Panc1 (cell line): ENCODE measurements at regions not wholly inside any gene's neighbourhood (a gene's known extent, or its start where the extent isn't known, plus 50 kb on each side); places are given as distances from the start of the nearest gene placed in this dataset.

ENCODE experiments used
- ATAC-seq: fragments of 200-7000 bp; cut with Tn5 transposase; 2 replicates; pipeline ENCODE4 v1.9.1; 2020; ENCODE audit warnings: mild to moderate bottlenecking, moderate library complexity
- BruUV-seq: library from RNA; stranded (reverse); fragments of 400-500 nt; replicated peaks from 2 replicates; lab custom pipeline; 2021; lab: Mats Ljungman, UMichigan
- CTCF ChIA-PET: fragments of 300-600 bp; sonication (Branson Sonifier 250); formaldehyde crosslinking; loops from one replicate; lab custom pipeline; 2022; ENCODE audit warnings: antibody characterized with exemption; lab: Charles Lee
- POLR2A ChIA-PET: fragments of 300-600 bp; sonication (Branson Sonifier 250); formaldehyde crosslinking; loops from one replicate; lab custom pipeline; 2022; ENCODE audit warnings: antibody characterized with exemption; lab: Charles Lee
- DNase-seq: peaks from one replicate; pipeline ENCODE4 v3.0.0-alpha.2; 2010; ENCODE audit warnings: low read depth, low spot score
- H3K27ac ChIP-seq: 2 replicates; pipeline ENCODE4 v1.5.1; 2011; ENCODE audit warnings: mild to moderate bottlenecking, low read length, inconsistent platforms
- H3K27me3 ChIP-seq: fragments of 200-500 bp; sonication (Bioruptor generic); 2 replicates; pipeline ENCODE4 v1.6.0; 2014; ENCODE audit warnings: low read length, inconsistent platforms; ENCODE audit not compliant: control insufficient read depth, insufficient read depth
- H3K36me3 ChIP-seq: fragments of 200-500 bp; sonication (Bioruptor generic); 2 replicates; pipeline ENCODE4 v1.5.1; 2014; ENCODE audit warnings: inconsistent platforms, mild to moderate bottlenecking, low read length, moderate library complexity; ENCODE audit not compliant: control insufficient read depth, insufficient read depth
- H3K4me1 ChIP-seq: 2 replicates; pipeline ENCODE4 v1.5.1; 2011; ENCODE audit warnings: inconsistent platforms, mild to moderate bottlenecking, low read length, moderate library complexity; ENCODE audit not compliant: control insufficient read depth, insufficient read depth
- H3K4me3 ChIP-seq, 2 experiments: 2 replicates each; pipeline ENCODE4 v1.5.1; 2011 to 2012; ENCODE audit warnings: low read depth in 2 of 2, low read length in 2 of 2, mild to moderate bottlenecking in 2 of 2, inconsistent platforms in 1 of 2, moderate library complexity in 1 of 2
- H3K9me3 ChIP-seq: fragments of 200-500 bp; sonication (Bioruptor generic); 2 replicates; pipeline ENCODE4 v1.5.1; 2014; ENCODE audit warnings: low read depth, mild to moderate bottlenecking, inconsistent platforms, low read length, moderate library complexity; ENCODE audit not compliant: control insufficient read depth, insufficient read depth
- CTCF ChIP-seq: fragments of 450-650 bp; IDR thresholded peaks from 2 replicates; pipeline ENCODE4 v1.5.1; 2017; ENCODE audit warnings: mild to moderate bottlenecking
- POLR2AphosphoS5 ChIP-seq: IDR thresholded peaks from 2 replicates; pipeline ENCODE4 v1.6.1; 2012; ENCODE audit warnings: mild to moderate bottlenecking, low read depth, low read length, moderate library complexity
- REST ChIP-seq, 2 experiments: IDR thresholded peaks; 2 replicates each; pipeline ENCODE4 v1.6.1; 2011 to 2012; ENCODE audit warnings: low read depth in 2 of 2, control low read depth in 1 of 2, low read length in 1 of 2, mild to moderate bottlenecking in 1 of 2, moderate library complexity in 1 of 2; ENCODE audit not compliant: insufficient read depth in 1 of 2
- SIN3A ChIP-seq: IDR thresholded peaks from 2 replicates; pipeline ENCODE4 v1.6.1; 2012; ENCODE audit warnings: low read depth, mild to moderate bottlenecking, low read length, moderate library complexity, borderline replicate concordance; ENCODE audit not compliant: insufficient read depth
- TCF7L2 ChIP-seq: IDR thresholded peaks from 2 replicates; pipeline ENCODE4 v1.6.1; 2011; ENCODE audit warnings: mild to moderate bottlenecking, low read depth, low read length, inconsistent platforms
- in situ Hi-C: cut with HindIII; loops from 2 replicates; pipeline ENCODE4 v1.10.0; 2016; ENCODE audit warnings: low sequenced_read_pairs, low pct_unique_long_range_greater_than_20kb
- intact Hi-C: fragments of 100-400 bp; cut with micrococcal nuclease; formaldehyde crosslinking; loops from one replicate; pipeline ENCODE4 v1.10.0; 2022; ENCODE audit not compliant: unreplicated experiment

GRCh38 chr17:72188801-72189200 is 68.0 kb downstream of the SOX9 start:
- TF ChIP-seq TCF7L2 (no peak), POLR2AphosphoS5 (no peak), CTCF (no peak), SIN3A (no peak)
- in situ Hi-C loops = no loop called here

GRCh38 chr17:72189768-72190593 is 69.2 kb downstream of the SOX9 start:
- no peaks in the 10 kb centered on the region for H3K27me3 ChIP-seq
- no peak for DNase-seq
- TF ChIP-seq TCF7L2 (no peak), CTCF (no peak), REST (IDR thresholded peaks at IDR 0.05; ENCODE audit: insufficient read depth in 1 of 2, low read depth in 2 of 2, low read length in 1 of 2) (no peak), POLR2AphosphoS5 (no peak), SIN3A (no peak)
- intact Hi-C loops (no loop called here), in situ Hi-C loops (no loop called here)
- POLR2A ChIA-PET = no interaction called here
- H3K9me3 ChIP-seq = no peaks in the 10 kb centered on the region
- no TSS peak for BruUV-seq
- CTCF ChIA-PET = interaction anchor here (0.6 kb wide), 1 partner anchor 76 kb away, joined by 5 read pairs; no protein-coding TSS in a partner anchor
- H3K4me1 ChIP-seq = no peaks in the 10 kb centered on the region
- H3K4me3 ChIP-seq = no peak overlapping the region
- H3K36me3 ChIP-seq = no peaks in the 10 kb centered on the region
- H3K27ac ChIP-seq = no peak overlapping the region
- no peak for ATAC-seq

More at GRCh38 chr17:72188801-72189200, 68.0 kb downstream of the SOX9 start:
- H3K27ac ChIP-seq = no peak overlapping the region
- DNase-seq (no peak), ATAC-seq (no peak)
- no peak overlapping the region for H3K4me3 ChIP-seq
- no peaks in the 10 kb centered on the region for H3K9me3 ChIP-seq
- POLR2A ChIA-PET = no interaction called here
- H3K27me3 ChIP-seq = no peaks in the 10 kb centered on the region
- intact Hi-C loops = no loop called here
- BruUV-seq = no TSS peak
- H3K4me1 ChIP-seq = no peaks in the 10 kb centered on the region
- no peaks in the 10 kb centered on the region for H3K36me3 ChIP-seq
- CTCF ChIA-PET = interaction anchor here (0.6 kb wide), 1 partner anchor 203 kb away, joined by 3 read pairs; no protein-coding TSS in a partner anchor
